Memory B cell (primary cell): ENCODE measurements at regions not wholly inside any gene's neighbourhood (a gene's known extent, or its start where the extent isn't known, plus 50 kb on each side); places are given as distances from the start of the nearest gene placed in this dataset.

Experiments
- ATAC-seq: fragments of 150-1000 bp; cut with Tn5 transposase; 2 replicates; pipeline ENCODE4 v1.10.0; 2021; ENCODE audit warnings: low read depth, mild to moderate bottlenecking, moderate library complexity
- DNase-seq, 2 donors: peaks; one replicate each; pipeline ENCODE4 v3.0.0; 2022; ENCODE audit warnings: low spot score in 2 of 2
- H3K27ac Mint-ChIP-seq: one replicate; pipeline ENCODE4 v1.8.0; 2022; ENCODE audit warnings: mild to moderate bottlenecking, moderate library complexity, mixed read lengths
- H3K27me3 Mint-ChIP-seq: one replicate; pipeline ENCODE4 v1.8.0; 2022; ENCODE audit warnings: mixed read lengths
- H3K36me3 Mint-ChIP-seq: one replicate; pipeline ENCODE4 v1.8.0; 2022; ENCODE audit warnings: mild to moderate bottlenecking, mixed read lengths
- H3K4me1 Mint-ChIP-seq: one replicate; pipeline ENCODE4 v1.8.0; 2022; ENCODE audit warnings: mixed read lengths
- H3K4me3 Mint-ChIP-seq: one replicate; pipeline ENCODE4 v1.8.0; 2022; ENCODE audit warnings: mild to moderate bottlenecking, moderate library complexity, mixed read lengths
- H3K9me3 Mint-ChIP-seq: one replicate; pipeline ENCODE4 v1.8.0; 2022; ENCODE audit warnings: mixed read lengths

DNA sequence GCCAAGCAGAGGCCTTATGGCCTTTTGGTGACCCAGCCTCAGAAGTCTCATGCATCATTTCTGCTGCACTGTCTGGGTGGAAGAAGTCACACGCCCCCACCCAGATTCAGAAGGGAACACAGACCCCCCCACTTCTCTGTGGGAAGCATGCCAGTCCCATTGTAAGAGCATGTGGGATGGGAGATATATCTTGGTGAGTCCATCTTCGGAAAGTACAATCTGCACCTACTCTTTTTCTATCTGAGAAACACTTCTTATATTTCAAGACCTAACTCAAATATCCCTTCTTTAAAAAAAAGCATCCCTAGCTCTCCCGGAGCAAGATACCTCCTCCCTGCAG is 159.6 kb upstream of the FGGY start:
- no peak for ATAC-seq
- Mint-ChIP-seq H3K4me1 (peaks cover 21% of the 10 kb centered on the region), H3K4me3 (no peak overlapping the region), H3K36me3 (no peaks in the 10 kb centered on the region), H3K27ac (no peak overlapping the region), H3K9me3 (no peaks in the 10 kb centered on the region), H3K27me3 (peaks cover 2% of the 10 kb centered on the region)
- no peak for DNase-seq

DNA sequence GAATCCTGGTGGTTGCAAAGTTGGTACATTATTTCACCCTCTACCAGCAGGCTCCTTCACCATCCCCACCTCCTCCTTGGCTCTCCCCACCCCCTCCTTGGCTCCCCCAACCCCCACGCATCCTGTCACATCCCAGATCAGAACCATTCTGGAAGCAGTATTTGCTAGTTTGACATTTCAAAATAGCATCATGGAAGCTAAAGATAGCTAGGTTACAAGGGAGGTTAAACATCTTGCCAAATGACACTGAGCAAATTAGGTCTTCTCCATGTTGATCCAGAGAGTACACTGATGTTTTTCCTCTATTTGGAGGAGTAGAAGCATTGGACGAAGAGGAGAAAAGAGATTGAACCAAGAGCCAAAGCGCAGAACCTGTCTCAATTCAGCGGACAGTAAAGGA is 158.9 kb upstream of the FGGY start:
- Mint-ChIP-seq H3K4me1 (peaks cover 26% of the 10 kb centered on the region), H3K4me3 (no peak overlapping the region), H3K27ac (no peak overlapping the region), H3K27me3 (peaks cover 2% of the 10 kb centered on the region), H3K9me3 (no peaks in the 10 kb centered on the region), H3K36me3 (no peaks in the 10 kb centered on the region)
- no peak for DNase-seq
- no peak for ATAC-seq

GRCh38 chr1:59138402-59138801 is 158.5 kb upstream of the FGGY start:
- peak; percentile 24 for ATAC-seq
- Mint-ChIP-seq H3K27ac (no peak overlapping the region), H3K36me3 (no peaks in the 10 kb centered on the region), H3K4me3 (no peak overlapping the region), H3K4me1 (peaks cover 28% of the 10 kb centered on the region), H3K9me3 (no peaks in the 10 kb centered on the region), H3K27me3 (peaks cover 2% of the 10 kb centered on the region)
- no peak for DNase-seq

DNA sequence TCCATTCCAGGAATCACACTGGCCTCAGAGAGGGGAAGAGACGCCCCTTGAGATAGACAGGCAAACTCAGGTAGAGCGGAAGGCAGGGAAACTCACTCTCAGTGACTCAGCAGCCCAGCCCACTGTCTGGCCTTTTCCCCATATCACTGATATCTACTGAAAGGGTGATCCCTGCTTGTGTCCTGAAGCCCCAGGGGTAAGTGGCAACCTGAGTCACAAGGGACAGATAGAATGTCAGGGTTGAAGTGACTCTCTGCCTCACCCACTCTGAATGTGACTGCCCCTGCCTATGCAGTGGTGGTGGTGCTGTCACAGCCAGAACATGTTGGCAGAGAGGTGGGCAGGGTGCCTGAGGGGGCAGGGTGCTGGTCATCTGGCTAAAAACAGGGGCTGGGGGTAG is 157.5 kb upstream of the FGGY start:
- no peaks in the 10 kb centered on the region for H3K36me3 Mint-ChIP-seq
- no peak overlapping the region for H3K4me3 Mint-ChIP-seq
- H3K27me3 Mint-ChIP-seq: peaks cover 2% of the 10 kb centered on the region
- DNase-seq: no peak
- no peak for ATAC-seq
- H3K9me3 Mint-ChIP-seq: no peaks in the 10 kb centered on the region
- H3K4me1 Mint-ChIP-seq: peaks cover 31% of the 10 kb centered on the region
- no peak overlapping the region for H3K27ac Mint-ChIP-seq

DNA sequence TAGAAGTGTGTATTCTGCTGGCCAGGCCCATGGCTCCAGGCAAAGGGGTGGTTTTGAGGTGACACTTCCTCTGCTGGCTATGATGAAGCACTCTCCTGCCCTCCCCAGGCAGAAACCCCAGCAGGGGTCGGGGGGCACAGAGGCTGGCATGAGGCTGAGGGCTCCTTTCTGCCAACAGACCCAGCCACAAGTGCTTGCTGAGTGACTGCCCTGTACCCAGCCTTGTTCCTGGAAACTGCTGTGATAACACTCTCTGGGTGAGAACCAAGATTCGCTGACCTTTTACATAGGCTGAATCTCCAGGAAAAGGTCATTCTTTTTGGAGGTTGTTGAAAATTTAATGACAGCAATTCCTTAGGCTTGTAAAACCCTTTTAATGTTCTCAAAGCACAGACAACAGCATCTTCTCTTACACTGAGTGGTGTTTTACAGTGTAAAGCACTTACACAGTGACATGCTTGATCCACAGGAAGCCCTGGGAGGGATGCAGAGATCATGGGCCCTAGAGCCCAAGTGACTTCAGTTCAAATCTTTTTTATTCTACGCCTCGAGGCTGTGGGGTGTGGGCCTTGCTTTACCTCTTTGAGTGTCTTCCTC is 155.5 kb upstream of the FGGY start:
- Mint-ChIP-seq H3K9me3 (no peaks in the 10 kb centered on the region), H3K36me3 (no peaks in the 10 kb centered on the region), H3K4me3 (no peak overlapping the region), H3K4me1 (peaks cover 28% of the 10 kb centered on the region), H3K27ac (no peak overlapping the region), H3K27me3 (no peaks in the 10 kb centered on the region)
- ATAC-seq (no peak), DNase-seq (no peak)

DNA sequence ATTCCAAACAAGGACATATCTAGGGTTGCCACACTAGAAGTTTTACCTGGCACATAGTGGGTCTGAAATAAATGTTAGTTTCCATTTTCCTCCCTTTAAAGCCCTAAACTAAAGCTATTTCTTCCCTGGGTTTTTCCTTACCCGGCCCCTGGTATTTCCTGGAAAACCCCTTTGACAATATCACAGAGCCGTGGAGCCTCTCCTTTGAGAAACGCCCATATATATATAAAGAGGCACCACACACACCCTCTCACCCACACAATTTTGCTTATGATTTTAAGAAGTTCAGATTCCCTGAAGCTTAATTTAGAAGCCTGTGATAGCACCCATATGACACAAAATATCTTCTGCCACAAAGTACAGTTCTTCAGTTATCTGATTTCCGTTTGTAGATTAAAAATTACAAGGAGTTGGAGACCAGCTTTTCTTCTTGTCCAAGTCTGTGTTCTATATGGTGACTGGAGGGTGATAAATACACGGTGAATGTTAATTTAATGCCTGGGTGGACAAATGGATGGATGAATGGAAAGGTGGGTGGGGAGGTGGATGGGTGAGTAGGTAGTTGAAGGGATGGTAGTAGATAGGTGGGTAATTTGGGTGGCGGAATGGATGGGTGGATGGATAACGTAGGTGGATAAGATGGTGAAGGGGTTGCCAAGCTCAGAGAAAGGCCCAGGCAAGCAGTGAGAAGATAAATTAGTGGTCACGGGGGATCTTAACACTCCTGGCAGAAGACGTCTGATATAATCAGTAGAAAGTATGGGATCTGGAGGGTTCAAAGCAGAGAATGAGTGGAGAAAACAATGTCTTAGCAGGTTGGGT is 154.4 kb upstream of the FGGY start:
- H3K27me3 Mint-ChIP-seq: no peaks in the 10 kb centered on the region
- no peaks in the 10 kb centered on the region for H3K9me3 Mint-ChIP-seq
- H3K4me3 Mint-ChIP-seq: no peak overlapping the region
- DNase-seq (no peak), ATAC-seq (no peak)
- H3K36me3 Mint-ChIP-seq: no peaks in the 10 kb centered on the region
- peaks cover 29% of the 10 kb centered on the region for H3K4me1 Mint-ChIP-seq
- H3K27ac Mint-ChIP-seq: no peak overlapping the region

DNA sequence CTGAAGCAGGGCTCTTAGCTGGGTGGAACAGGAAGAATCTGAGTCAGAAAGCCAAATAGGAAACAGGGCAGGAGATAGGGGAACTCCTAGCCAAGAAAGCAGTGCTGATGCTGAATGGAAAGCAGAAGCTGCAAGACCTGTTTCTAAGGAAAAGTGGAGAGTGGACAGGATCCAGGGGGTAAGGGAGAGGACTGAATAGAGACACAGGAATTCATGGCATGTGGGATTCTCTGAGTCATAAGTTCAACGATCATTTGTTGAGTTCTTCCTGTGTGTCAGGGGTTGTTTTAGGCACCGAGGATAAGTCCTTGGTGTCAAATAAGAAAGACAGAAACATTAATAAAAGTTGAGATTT is 153.8 kb upstream of the FGGY start:
- Mint-ChIP-seq H3K27me3 (no peaks in the 10 kb centered on the region), H3K27ac (no peak overlapping the region), H3K9me3 (no peaks in the 10 kb centered on the region), H3K36me3 (no peaks in the 10 kb centered on the region), H3K4me1 (peaks cover 25% of the 10 kb centered on the region), H3K4me3 (no peak overlapping the region)
- DNase-seq: no peak
- ATAC-seq: no peak

- ATAC-seq (no peak), DNase-seq (no peak)
- Mint-ChIP-seq H3K27ac (no peak overlapping the region), H3K27me3 (no peaks in the 10 kb centered on the region), H3K9me3 (no peaks in the 10 kb centered on the region), H3K36me3 (no peaks in the 10 kb centered on the region), H3K4me3 (no peak overlapping the region), H3K4me1 (peaks cover 19% of the 10 kb centered on the region)
Measured at GRCh38 chr1:59143811-59144210, 153.1 kb upstream of the FGGY start.

GRCh38 chr1:59144959-59145358 is 151.9 kb upstream of the FGGY start:
- Mint-ChIP-seq H3K9me3 (no peaks in the 10 kb centered on the region), H3K27ac (no peak overlapping the region), H3K36me3 (no peaks in the 10 kb centered on the region), H3K4me3 (no peak overlapping the region), H3K4me1 (peaks cover 19% of the 10 kb centered on the region), H3K27me3 (no peaks in the 10 kb centered on the region)
- DNase-seq: no peak
- no peak for ATAC-seq

GRCh38 chr1:59146056-59146455 is 150.8 kb upstream of the FGGY start:
- no peak for ATAC-seq
- DNase-seq: no peak
- no peaks in the 10 kb centered on the region for H3K27me3 Mint-ChIP-seq
- peak overlapping the region; percentile 92 for H3K27ac Mint-ChIP-seq
- peak overlapping the region; percentile 92 for H3K4me3 Mint-ChIP-seq
- H3K36me3 Mint-ChIP-seq: no peaks in the 10 kb centered on the region
- no peaks in the 10 kb centered on the region for H3K9me3 Mint-ChIP-seq
- H3K4me1 Mint-ChIP-seq: peaks cover 28% of the 10 kb centered on the region

DNA sequence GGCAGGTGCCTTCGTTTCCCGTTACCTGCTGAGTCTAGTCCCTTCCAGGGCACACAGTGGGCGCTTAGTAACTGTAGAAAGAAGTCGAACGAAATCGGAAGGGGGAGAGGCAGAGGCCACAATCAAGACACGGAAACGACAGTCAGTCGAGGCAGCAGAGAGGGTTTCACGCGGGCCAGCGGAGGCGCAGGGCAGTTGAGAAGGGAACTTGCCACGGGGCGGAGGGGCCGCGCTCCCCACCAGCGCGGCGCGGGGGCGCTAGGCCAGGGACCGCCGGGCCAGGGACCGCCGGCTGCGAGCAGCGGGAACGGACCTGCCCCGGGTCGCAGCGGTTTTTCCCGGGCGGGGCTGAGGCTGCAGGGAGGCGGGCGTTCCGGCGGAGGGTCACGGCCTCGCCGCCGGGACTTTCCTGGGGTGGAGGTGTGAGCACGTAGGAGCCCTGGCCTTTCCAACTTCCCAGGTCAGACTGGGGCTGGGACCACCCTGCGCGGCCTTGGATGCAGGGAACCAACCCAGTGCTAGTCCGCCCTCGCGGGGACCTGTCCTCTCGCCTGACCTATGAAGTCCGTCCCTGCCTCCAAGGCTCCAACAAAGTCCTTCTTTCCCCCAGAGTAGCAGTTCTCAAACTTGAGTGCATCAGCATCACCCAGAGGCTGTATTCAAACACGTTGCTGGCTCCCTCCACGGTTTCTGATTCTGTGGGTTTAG is 150.1 kb upstream of the FGGY start:
- H3K36me3 Mint-ChIP-seq: no peaks in the 10 kb centered on the region
- peak overlapping the region; percentile 92 for H3K4me3 Mint-ChIP-seq
- ATAC-seq: peak; percentile 85
- H3K27me3 Mint-ChIP-seq: no peaks in the 10 kb centered on the region
- peak overlapping the region; percentile 92 for H3K27ac Mint-ChIP-seq
- H3K9me3 Mint-ChIP-seq: no peaks in the 10 kb centered on the region
- peak; percentile 56 to 69 for DNase-seq
- H3K4me1 Mint-ChIP-seq: peaks cover 32% of the 10 kb centered on the region

GRCh38 chr1:59149435-59149834 is 147.5 kb upstream of the FGGY start:
- Mint-ChIP-seq H3K27ac (peak overlapping the region; percentile 19), H3K36me3 (no peaks in the 10 kb centered on the region), H3K9me3 (no peaks in the 10 kb centered on the region), H3K4me1 (peaks cover 28% of the 10 kb centered on the region), H3K4me3 (no peak overlapping the region), H3K27me3 (no peaks in the 10 kb centered on the region)
- ATAC-seq: no peak
- DNase-seq: no peak

- Mint-ChIP-seq H3K36me3 (no peaks in the 10 kb centered on the region), H3K27me3 (no peaks in the 10 kb centered on the region), H3K4me3 (no peak overlapping the region), H3K9me3 (no peaks in the 10 kb centered on the region), H3K4me1 (peaks cover 28% of the 10 kb centered on the region), H3K27ac (peak overlapping the region; percentile 14)
- no peak for ATAC-seq
- DNase-seq: no peak
Measured at GRCh38 chr1:59150577-59151386, 146.1 kb upstream of the FGGY start.

DNA sequence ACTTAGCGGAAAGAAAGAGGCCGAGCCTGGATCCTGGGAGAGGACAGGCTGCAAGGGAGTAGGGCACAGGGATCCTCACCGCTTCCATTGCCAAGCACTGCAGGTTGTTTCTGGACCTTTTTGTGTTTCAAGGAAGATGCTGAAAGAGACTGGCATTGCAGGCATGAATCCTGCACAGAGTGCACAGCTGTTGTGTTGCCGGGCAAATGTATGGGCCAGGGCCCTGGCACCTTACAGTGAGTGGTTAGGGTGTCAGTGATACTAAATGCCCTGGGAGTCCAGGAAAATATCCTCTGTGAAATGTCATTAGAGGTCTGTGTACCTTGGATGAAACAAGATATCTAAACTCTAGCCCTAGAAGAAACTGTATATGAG is 145.5 kb upstream of the FGGY start:
- peak overlapping the region; percentile 76 for H3K27ac Mint-ChIP-seq
- H3K36me3 Mint-ChIP-seq: no peaks in the 10 kb centered on the region
- no peak overlapping the region for H3K4me3 Mint-ChIP-seq
- peaks cover 25% of the 10 kb centered on the region for H3K4me1 Mint-ChIP-seq
- no peaks in the 10 kb centered on the region for H3K9me3 Mint-ChIP-seq
- ATAC-seq (no peak), DNase-seq (no peak)
- H3K27me3 Mint-ChIP-seq: no peaks in the 10 kb centered on the region
